ENCODE measurements at regions not wholly inside any gene's neighbourhood (a gene's known extent, or its start where the extent isn't known, plus 50 kb on each side); places are given as distances from the start of the nearest gene placed in this dataset.

DNA sequence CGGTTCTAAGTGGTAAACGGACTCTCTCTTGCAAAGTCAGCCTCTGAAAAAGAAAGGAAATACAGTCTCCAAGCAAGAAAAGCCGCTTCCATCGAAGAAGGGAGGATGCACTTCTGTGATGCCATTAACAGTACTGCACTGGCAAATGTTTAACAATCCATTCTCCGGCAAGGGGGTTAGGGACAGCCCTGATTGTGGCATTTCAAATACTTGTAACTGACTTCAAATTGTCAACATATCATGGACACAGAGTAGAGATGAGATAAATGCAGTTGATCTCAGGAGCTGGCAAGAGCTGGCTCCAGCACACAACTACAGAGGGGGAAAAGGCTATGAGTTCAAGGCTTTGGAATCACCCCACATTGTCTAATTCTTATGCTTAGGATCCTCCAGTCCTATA, 146.8 kb downstream of the SLC7A11 start:
- TF ChIP-seq SMC3 (conservative IDR thresholded peaks at IDR 0.05; ENCODE audit: poor library complexity), result no peak
- no peak for TF ChIP-seq POLR2AphosphoS5 (IDR thresholded peaks at IDR 0.05)
- TF ChIP-seq, protein P1, sequence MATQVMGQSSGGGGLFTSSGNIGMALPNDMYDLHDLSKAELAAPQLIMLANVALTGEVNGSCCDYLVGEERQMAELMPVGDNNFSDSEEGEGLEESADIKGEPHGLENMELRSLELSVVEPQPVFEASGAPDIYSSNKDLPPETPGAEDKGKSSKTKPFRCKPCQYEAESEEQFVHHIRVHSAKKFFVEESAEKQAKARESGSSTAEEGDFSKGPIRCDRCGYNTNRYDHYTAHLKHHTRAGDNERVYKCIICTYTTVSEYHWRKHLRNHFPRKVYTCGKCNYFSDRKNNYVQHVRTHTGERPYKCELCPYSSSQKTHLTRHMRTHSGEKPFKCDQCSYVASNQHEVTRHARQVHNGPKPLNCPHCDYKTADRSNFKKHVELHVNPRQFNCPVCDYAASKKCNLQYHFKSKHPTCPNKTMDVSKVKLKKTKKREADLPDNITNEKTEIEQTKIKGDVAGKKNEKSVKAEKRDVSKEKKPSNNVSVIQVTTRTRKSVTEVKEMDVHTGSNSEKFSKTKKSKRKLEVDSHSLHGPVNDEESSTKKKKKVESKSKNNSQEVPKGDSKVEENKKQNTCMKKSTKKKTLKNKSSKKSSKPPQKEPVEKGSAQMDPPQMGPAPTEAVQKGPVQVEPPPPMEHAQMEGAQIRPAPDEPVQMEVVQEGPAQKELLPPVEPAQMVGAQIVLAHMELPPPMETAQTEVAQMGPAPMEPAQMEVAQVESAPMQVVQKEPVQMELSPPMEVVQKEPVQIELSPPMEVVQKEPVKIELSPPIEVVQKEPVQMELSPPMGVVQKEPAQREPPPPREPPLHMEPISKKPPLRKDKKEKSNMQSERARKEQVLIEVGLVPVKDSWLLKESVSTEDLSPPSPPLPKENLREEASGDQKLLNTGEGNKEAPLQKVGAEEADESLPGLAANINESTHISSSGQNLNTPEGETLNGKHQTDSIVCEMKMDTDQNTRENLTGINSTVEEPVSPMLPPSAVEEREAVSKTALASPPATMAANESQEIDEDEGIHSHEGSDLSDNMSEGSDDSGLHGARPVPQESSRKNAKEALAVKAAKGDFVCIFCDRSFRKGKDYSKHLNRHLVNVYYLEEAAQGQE (IDR thresholded peaks at IDR 0.05; ENCODE audit: borderline replicate concordance), result no peak
- TF ChIP-seq EZH2 (IDR thresholded peaks at IDR 0.05; ENCODE audit: borderline replicate concordance, insufficient read depth, low read length, poor library complexity, severe bottlenecking), result no peak
- TF ChIP-seq RAD21 (conservative IDR thresholded peaks at IDR 0.05), result no peak
- no peak for TF ChIP-seq CTCF (IDR thresholded peaks at IDR 0.05; ENCODE audit: poor library complexity, severe bottlenecking)
- TF ChIP-seq MXI1 (conservative IDR thresholded peaks at IDR 0.05; ENCODE audit: poor library complexity, severe bottlenecking), result no peak
- no peak for TF ChIP-seq EP300 (conservative IDR thresholded peaks at IDR 0.05; ENCODE audit: poor library complexity, severe bottlenecking)
- no peak for TF ChIP-seq TAF1 (IDR thresholded peaks at IDR 0.05; ENCODE audit: low read depth)
- Histone ChIP-seq H3K4me2 (ENCODE audit: low read length) (no peak overlapping the region), H3K36me3 (ENCODE audit: insufficient read depth, low read length) (no peaks in the 10 kb centered on the region), H3K9me2 (ENCODE audit: insufficient read depth, low read length) (no peaks in the 10 kb centered on the region), H3K9me3 (ENCODE audit: low read length) (no peaks in the 10 kb centered on the region), H3K4me3 (ENCODE audit: low read length) (no peak overlapping the region), H2AFZ (ENCODE audit: low read depth, low read length) (no peak overlapping the region), H3K27ac (ENCODE audit: low read length) (no peak overlapping the region), H3K9ac (ENCODE audit: low read length) (no peak overlapping the region), H4K20me1 (ENCODE audit: insufficient read depth) (no peaks in the 10 kb centered on the region), H3F3A (ENCODE audit: insufficient read depth, low read length, poor library complexity, severe bottlenecking) (no peaks in the 10 kb centered on the region), H3K27me3 (ENCODE audit: insufficient read depth, low read depth, low read length) (no peaks in the 10 kb centered on the region), H3K79me2 (replicated peaks; ENCODE audit: insufficient read depth, low read length) (no peaks in the 10 kb centered on the region)

DNA sequence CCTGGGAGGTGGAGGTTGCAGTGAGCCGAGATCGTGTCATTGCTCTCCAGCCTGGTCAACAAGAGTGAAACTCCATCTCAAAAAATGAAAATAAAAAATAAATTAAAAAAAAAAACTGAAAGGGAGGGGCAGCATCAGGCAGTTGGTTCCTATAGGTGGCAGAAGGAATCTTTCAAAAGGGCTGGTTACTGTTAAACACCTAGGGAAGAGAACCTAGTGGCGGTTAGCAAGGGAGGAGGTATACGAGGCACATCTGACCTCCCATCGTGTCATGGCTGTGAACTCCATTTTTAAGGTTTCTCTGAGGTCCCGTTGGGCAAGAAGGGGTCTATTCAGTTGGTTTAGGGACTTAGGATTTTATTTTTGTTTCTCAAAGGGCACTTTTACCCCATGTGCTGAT, 150.1 kb downstream of the SLC7A11 start:
- Histone ChIP-seq H3F3A (ENCODE audit: insufficient read depth, low read length, poor library complexity, severe bottlenecking) (no peaks in the 10 kb centered on the region), H3K9ac (ENCODE audit: low read length) (no peak overlapping the region), H3K79me2 (replicated peaks; ENCODE audit: insufficient read depth, low read length) (no peaks in the 10 kb centered on the region), H2AFZ (ENCODE audit: low read depth, low read length) (no peak overlapping the region), H4K20me1 (ENCODE audit: insufficient read depth) (no peaks in the 10 kb centered on the region), H3K4me3 (ENCODE audit: low read length) (no peak overlapping the region), H3K4me2 (ENCODE audit: low read length) (no peak overlapping the region), H3K27me3 (ENCODE audit: insufficient read depth, low read depth, low read length) (no peaks in the 10 kb centered on the region), H3K9me2 (ENCODE audit: insufficient read depth, low read length) (no peaks in the 10 kb centered on the region), H3K36me3 (ENCODE audit: insufficient read depth, low read length) (no peaks in the 10 kb centered on the region), H3K9me3 (ENCODE audit: low read length) (no peaks in the 10 kb centered on the region), H3K27ac (ENCODE audit: low read length) (no peak overlapping the region)
- TF ChIP-seq POLR2AphosphoS5 (IDR thresholded peaks at IDR 0.05), result no peak
